Sigmoid colon (tissue), 6 donors: ENCODE measurements at regions not wholly inside any gene's neighbourhood (a gene's known extent, or its start where the extent isn't known, plus 50 kb on each side); places are given as distances from the start of the nearest gene placed in this dataset.

Source experiments
- DNase-seq: peaks from one replicate; pipeline ENCODE4 v3.0.0-alpha.2; 2019
- H3K27ac ChIP-seq, 4 donors: fragments of 200-600 bp; sonication (generic); one replicate each; pipeline ENCODE4 v1.5.1; 2016 to 2019; ENCODE audit warnings: mild to moderate bottlenecking in 1 of 4
- H3K27me3 ChIP-seq, 3 donors: fragments of 200-600 bp; sonication (generic); one replicate each; pipeline ENCODE4 v1.5.1; 2019; ENCODE audit warnings: mild to moderate bottlenecking in 1 of 3
- H3K36me3 ChIP-seq, 4 donors: fragments of 200-600 bp; sonication (generic); one replicate each; pipeline ENCODE4 v1.5.1; 2016 to 2019
- H3K4me1 ChIP-seq, 4 donors: fragments of 200-600 bp; sonication (generic); one replicate each; pipeline ENCODE4 v1.5.1; 2017 to 2019
- H3K4me3 ChIP-seq, 4 donors: fragments of 200-600 bp; sonication (generic); one replicate each; pipeline ENCODE4 v1.5.1; 2017 to 2019; ENCODE audit warnings: mild to moderate bottlenecking in 2 of 4, moderate library complexity in 1 of 4
- H3K9me3 ChIP-seq, 4 donors: fragments of 200-600 bp in 3 of 4; sonication (generic) in 3 of 4; one replicate each; pipeline versions ENCODE4 v1.5.1 to v1.6.1; 2013 to 2019
- CTCF ChIP-seq, 4 experiments: fragments of 450-650 bp in 3 of 4; fragments of 200-600 bp in 1 of 4; IDR thresholded peaks; one replicate each; pipeline ENCODE4 v1.5.1; 2016 to 2019; ENCODE audit warnings: antibody characterized with exemption in 4 of 4, mild to moderate bottlenecking in 3 of 4, moderate library complexity in 2 of 4
- EP300 ChIP-seq, 4 donors: sonication (generic); formaldehyde crosslinking; IDR thresholded peaks; one replicate each; pipeline ENCODE4 v1.6.1; 2017; ENCODE audit warnings: antibody characterized with exemption in 4 of 4
- POLR2A ChIP-seq, 2 donors: fragments of 450-650 bp; IDR thresholded peaks; one replicate each; pipeline ENCODE4 v1.6.1; 2016; ENCODE audit warnings: antibody characterized with exemption in 2 of 2, mild to moderate bottlenecking in 2 of 2, moderate library complexity in 2 of 2
- POLR2AphosphoS5 ChIP-seq, 4 donors: sonication (generic); formaldehyde crosslinking; IDR thresholded peaks; one replicate each; pipeline ENCODE4 v1.6.1; 2017; ENCODE audit warnings: antibody characterized with exemption in 4 of 4
- WGBS, 2 donors: extraction: QIAGEN DNeasy Blood & Tissue Kit; methylation state at CpG; one replicate each; pipeline ENCODE4 v1.1.7; 2013; 5-methylcytosine and 5-hydroxymethylcytosine counted together
- intact Hi-C: fragments of 100-400 bp; cut with DNase I; formaldehyde crosslinking; loops from one replicate; pipeline ENCODE4 v1.15.1; 2023
- donor health status: healthy with polysubstance abuse.
- donor health status: healthy.

- H3K4me1 ChIP-seq, result no peaks in the 10 kb centered on the region
- no peaks in the 10 kb centered on the region for H3K36me3 ChIP-seq
- TF ChIP-seq POLR2AphosphoS5 (IDR thresholded peaks at IDR 0.05) (no peak), POLR2A (IDR thresholded peaks at IDR 0.05) (no peak)
- H3K27ac ChIP-seq, result no peak overlapping the region
- H3K4me3 ChIP-seq, result no peak overlapping the region
- intact Hi-C loops, result no loop called here
- no peaks in the 10 kb centered on the region for H3K9me3 ChIP-seq
- H3K27me3 ChIP-seq, result no peaks in the 10 kb centered on the region
- no peak for DNase-seq
These were observed 608.6 kb upstream of the BCHE start for GRCh38 chr3:166445865-166446264.

- no peaks in the 10 kb centered on the region for H3K36me3 ChIP-seq
- 62 to 82% methylated on average over 9 of the region's 9 CpGs for WGBS, 2 donors
These were observed 607.5 kb upstream of the BCHE start for GRCh38 chr3:166444756-166445155.

GRCh38 chr3:166444336-166444735 lies 607.1 kb upstream of the BCHE start:
- no peaks in the 10 kb centered on the region for H3K36me3 ChIP-seq
- H3K27ac ChIP-seq, result no peak overlapping the region
- 76 to 79% methylated on average over 4 of the region's 4 CpGs for WGBS, 2 donors
- TF ChIP-seq EP300 (IDR thresholded peaks at IDR 0.05) (no peak), POLR2A (IDR thresholded peaks at IDR 0.05) (no peak), POLR2AphosphoS5 (IDR thresholded peaks at IDR 0.05) (no peak), CTCF (IDR thresholded peaks at IDR 0.05) (no peak)
- H3K27me3 ChIP-seq, result no peaks in the 10 kb centered on the region
- DNase-seq, result no peak
- no peak overlapping the region for H3K4me3 ChIP-seq
- H3K4me1 ChIP-seq, result no peaks in the 10 kb centered on the region
- H3K9me3 ChIP-seq, result no peaks in the 10 kb centered on the region
- intact Hi-C loops, result no loop called here

More at GRCh38 chr3:166444756-166445155, 607.5 kb upstream of the BCHE start:
- TF ChIP-seq EP300 (IDR thresholded peaks at IDR 0.05), result no peak
- no peak for TF ChIP-seq CTCF (IDR thresholded peaks at IDR 0.05)
- TF ChIP-seq POLR2AphosphoS5 (IDR thresholded peaks at IDR 0.05), result no peak
- TF ChIP-seq POLR2A (IDR thresholded peaks at IDR 0.05), result no peak
- Histone ChIP-seq H3K4me3 (no peak overlapping the region), H3K9me3 (no peaks in the 10 kb centered on the region), H3K27ac (no peak overlapping the region), H3K4me1 (no peaks in the 10 kb centered on the region), H3K27me3 (no peaks in the 10 kb centered on the region)
- DNase-seq, result no peak
- intact Hi-C loops, result no loop called here

- Histone ChIP-seq H3K27me3 (no peaks in the 10 kb centered on the region), H3K4me3 (no peak overlapping the region), H3K36me3 (no peaks in the 10 kb centered on the region), H3K27ac (no peak overlapping the region), H3K9me3 (no peaks in the 10 kb centered on the region), H3K4me1 (no peaks in the 10 kb centered on the region)
- intact Hi-C loops, result no loop called here
- 89 to 90% methylated on average over 3 of the region's 3 CpGs for WGBS, 2 donors
- TF ChIP-seq POLR2AphosphoS5 (IDR thresholded peaks at IDR 0.05), result no peak
- TF ChIP-seq CTCF (IDR thresholded peaks at IDR 0.05), result no peak
- TF ChIP-seq EP300 (IDR thresholded peaks at IDR 0.05), result no peak
- DNase-seq, result no peak
These were observed 598.3 kb upstream of the BCHE start for GRCh38 chr3:166435469-166436057.

GRCh38 chr3:166433060-166433459 lies 595.8 kb upstream of the BCHE start:
- no peaks in the 10 kb centered on the region for H3K27me3 ChIP-seq
- no peak for DNase-seq
- no peaks in the 10 kb centered on the region for H3K9me3 ChIP-seq
- H3K36me3 ChIP-seq, result no peaks in the 10 kb centered on the region
- no peak overlapping the region for H3K27ac ChIP-seq
- TF ChIP-seq CTCF (IDR thresholded peaks at IDR 0.05), result no peak
- TF ChIP-seq POLR2A (IDR thresholded peaks at IDR 0.05), result no peak
- no peak for TF ChIP-seq POLR2AphosphoS5 (IDR thresholded peaks at IDR 0.05)
- TF ChIP-seq EP300 (IDR thresholded peaks at IDR 0.05), result no peak
- intact Hi-C loops, result no loop called here
- no peaks in the 10 kb centered on the region for H3K4me1 ChIP-seq
- WGBS, 2 donors, result 63% methylated on average over 2 of the region's 2 CpGs
- no peak overlapping the region for H3K4me3 ChIP-seq
